Astrocyte (in vitro differentiated cells and primary cell): ENCODE measurements at regions not wholly inside any gene's neighbourhood (a gene's known extent, or its start where the extent isn't known, plus 50 kb on each side); places are given as distances from the start of the nearest gene placed in this dataset.

Source experiments
- DNase-seq: peaks from one replicate; pipeline ENCODE4 v3.0.0-alpha.2; 2010; ENCODE audit warnings: low read depth
- FAIRE-seq: peaks from 2 replicates; lab custom pipeline; 2011; peaks lifted over from hg19 to GRCh38; lab: Jason Lieb, UNC
- H2AFZ ChIP-seq: 2 replicates; pipeline ENCODE4 v1.6.0; 2012; ENCODE audit warnings: low read depth, low read length, inconsistent platforms
- H3K27ac ChIP-seq: 2 replicates; pipeline ENCODE4 v1.5.1; 2011; ENCODE audit warnings: low read depth, low read length, inconsistent platforms
- H3K27me3 ChIP-seq: 2 replicates; pipeline ENCODE4 v1.6.0; 2011; ENCODE audit warnings: low read length, inconsistent platforms; ENCODE audit not compliant: insufficient read depth
- H3K36me3 ChIP-seq: 2 replicates; pipeline ENCODE4 v1.5.1; 2011; ENCODE audit warnings: low read length, inconsistent platforms; ENCODE audit not compliant: insufficient read depth
- H3K4me1 ChIP-seq: 2 replicates; pipeline ENCODE4 v1.5.1; 2011; ENCODE audit warnings: low read length, inconsistent platforms; ENCODE audit not compliant: insufficient read depth
- H3K4me2 ChIP-seq: 2 replicates; pipeline ENCODE4 v1.6.0; 2012; ENCODE audit warnings: low read length, inconsistent platforms
- H3K4me3 ChIP-seq: 2 replicates; pipeline ENCODE4 v1.5.1; 2011; ENCODE audit warnings: low read depth, mild to moderate bottlenecking, low read length, inconsistent platforms; ENCODE audit not compliant: insufficient read depth
- H3K79me2 ChIP-seq: 2 replicates; pipeline ENCODE4 v1.6.0; 2012; ENCODE audit warnings: mild to moderate bottlenecking, low read length, inconsistent platforms; ENCODE audit not compliant: insufficient read depth
- H3K9ac ChIP-seq: 2 replicates; pipeline ENCODE4 v1.6.0; 2012; ENCODE audit warnings: mild to moderate bottlenecking, low read length, inconsistent platforms
- H3K9me3 ChIP-seq: 2 replicates; pipeline ENCODE4 v1.5.1; 2012; ENCODE audit warnings: low read depth, mild to moderate bottlenecking, low read length, inconsistent platforms; ENCODE audit not compliant: insufficient read depth
- H4K20me1 ChIP-seq: 2 replicates; pipeline ENCODE4 v1.6.0; 2012; ENCODE audit warnings: low read length, inconsistent platforms; ENCODE audit not compliant: insufficient read depth
- H3K27ac Mint-ChIP-seq: one replicate; pipeline ENCODE4 v1.8.0; 2021; ENCODE audit warnings: mild to moderate bottlenecking, mixed read lengths; ENCODE audit not compliant: unreplicated experiment
- H3K27me3 Mint-ChIP-seq: one replicate; pipeline ENCODE4 v1.8.0; 2021; ENCODE audit warnings: low read depth, mixed read lengths; ENCODE audit not compliant: unreplicated experiment
- H3K36me3 Mint-ChIP-seq: one replicate; pipeline ENCODE4 v1.8.0; 2021; ENCODE audit warnings: low read depth, mixed read lengths; ENCODE audit not compliant: unreplicated experiment
- H3K4me1 Mint-ChIP-seq: one replicate; pipeline ENCODE4 v1.8.0; 2021; ENCODE audit warnings: low read depth, mixed read lengths; ENCODE audit not compliant: unreplicated experiment
- H3K4me3 Mint-ChIP-seq: one replicate; pipeline ENCODE4 v1.8.0; 2021; ENCODE audit warnings: mild to moderate bottlenecking, moderate library complexity, mixed read lengths; ENCODE audit not compliant: unreplicated experiment
- H3K9me3 Mint-ChIP-seq: one replicate; pipeline ENCODE4 v1.8.0; 2021; ENCODE audit warnings: mild to moderate bottlenecking, mixed read lengths; ENCODE audit not compliant: unreplicated experiment
- EZH2 ChIP-seq: IDR thresholded peaks from 2 replicates; pipeline ENCODE4 v1.6.1; 2012; ENCODE audit warnings: mild to moderate bottlenecking, low read length, inconsistent platforms; ENCODE audit not compliant: insufficient read depth
- TF ChIP-seq, protein P1 (sequence below): IDR thresholded peaks from 2 replicates; pipeline ENCODE4 v1.5.1; 2011; ENCODE audit warnings: low read depth, mild to moderate bottlenecking, inconsistent platforms, low read length, moderate library complexity; ENCODE audit not compliant: insufficient read depth

DNA sequence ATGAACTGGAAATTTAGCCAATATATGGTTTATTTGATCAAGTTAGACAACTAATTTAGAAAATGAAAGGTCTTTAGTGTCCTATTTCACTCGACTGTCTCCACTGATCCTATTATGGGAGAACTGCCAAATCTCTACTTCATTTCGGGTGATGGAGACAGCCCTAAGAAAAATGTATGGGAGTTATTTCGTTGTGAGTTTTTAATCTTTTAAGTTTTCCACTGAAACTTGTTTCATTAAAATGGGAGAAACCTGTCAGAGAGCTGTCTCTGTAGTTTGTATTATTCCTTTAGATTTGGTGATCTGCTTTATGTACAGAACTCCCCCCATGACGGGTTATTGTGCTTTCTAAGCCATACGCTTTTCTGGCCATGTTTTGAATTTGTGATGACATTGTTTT, 899.7 kb downstream of the ADGRL2 start:
- no peaks in the 10 kb centered on the region for H3K9me3 Mint-ChIP-seq
- Histone ChIP-seq H3K27me3 (no peaks in the 10 kb centered on the region), H3K79me2 (no peaks in the 10 kb centered on the region), H3K4me3 (no peak overlapping the region), H4K20me1 (no peaks in the 10 kb centered on the region), H3K9me3 (no peaks in the 10 kb centered on the region), H2AFZ (no peak overlapping the region), H3K27ac (no peak overlapping the region), H3K4me1 (no peaks in the 10 kb centered on the region), H3K4me2 (no peak overlapping the region), H3K9ac (no peak overlapping the region), H3K36me3 (no peaks in the 10 kb centered on the region)
- FAIRE-seq, result no peak
- no peak overlapping the region for H3K4me3 Mint-ChIP-seq
- no peak for DNase-seq
- TF ChIP-seq, protein P1, sequence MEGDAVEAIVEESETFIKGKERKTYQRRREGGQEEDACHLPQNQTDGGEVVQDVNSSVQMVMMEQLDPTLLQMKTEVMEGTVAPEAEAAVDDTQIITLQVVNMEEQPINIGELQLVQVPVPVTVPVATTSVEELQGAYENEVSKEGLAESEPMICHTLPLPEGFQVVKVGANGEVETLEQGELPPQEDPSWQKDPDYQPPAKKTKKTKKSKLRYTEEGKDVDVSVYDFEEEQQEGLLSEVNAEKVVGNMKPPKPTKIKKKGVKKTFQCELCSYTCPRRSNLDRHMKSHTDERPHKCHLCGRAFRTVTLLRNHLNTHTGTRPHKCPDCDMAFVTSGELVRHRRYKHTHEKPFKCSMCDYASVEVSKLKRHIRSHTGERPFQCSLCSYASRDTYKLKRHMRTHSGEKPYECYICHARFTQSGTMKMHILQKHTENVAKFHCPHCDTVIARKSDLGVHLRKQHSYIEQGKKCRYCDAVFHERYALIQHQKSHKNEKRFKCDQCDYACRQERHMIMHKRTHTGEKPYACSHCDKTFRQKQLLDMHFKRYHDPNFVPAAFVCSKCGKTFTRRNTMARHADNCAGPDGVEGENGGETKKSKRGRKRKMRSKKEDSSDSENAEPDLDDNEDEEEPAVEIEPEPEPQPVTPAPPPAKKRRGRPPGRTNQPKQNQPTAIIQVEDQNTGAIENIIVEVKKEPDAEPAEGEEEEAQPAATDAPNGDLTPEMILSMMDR, result no peak
- TF ChIP-seq EZH2, result no peak
- no peaks in the 10 kb centered on the region for H3K27me3 Mint-ChIP-seq
- no peak overlapping the region for H3K27ac Mint-ChIP-seq
- no peaks in the 10 kb centered on the region for H3K36me3 Mint-ChIP-seq
- H3K4me1 Mint-ChIP-seq, result no peaks in the 10 kb centered on the region

DNA sequence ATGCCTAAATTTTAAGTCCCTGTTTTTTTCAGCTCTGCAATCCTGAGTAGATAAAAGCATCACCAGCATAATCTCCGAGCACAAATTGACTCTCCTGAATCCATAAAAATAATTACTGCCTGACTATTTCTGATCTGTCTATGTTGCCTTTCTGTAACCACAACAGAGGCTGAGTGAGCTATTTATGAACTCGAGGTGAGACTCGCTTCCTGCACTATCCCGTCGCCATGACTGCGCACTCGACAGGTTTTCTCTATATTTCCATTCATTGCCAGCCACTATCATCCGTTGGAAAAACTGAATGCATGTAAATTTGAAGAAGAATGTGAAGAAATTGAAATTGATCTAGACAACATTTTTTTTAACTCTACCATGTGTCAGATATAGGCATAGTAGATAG, 897.2 kb downstream of the ADGRL2 start:
- H3K4me3 Mint-ChIP-seq, result no peak overlapping the region
- Histone ChIP-seq H3K4me1 (no peaks in the 10 kb centered on the region), H3K4me3 (no peak overlapping the region), H3K36me3 (no peaks in the 10 kb centered on the region), H3K27me3 (no peaks in the 10 kb centered on the region), H3K27ac (no peak overlapping the region), H3K9me3 (no peaks in the 10 kb centered on the region), H3K79me2 (no peaks in the 10 kb centered on the region), H3K9ac (no peak overlapping the region), H2AFZ (no peak overlapping the region), H4K20me1 (no peaks in the 10 kb centered on the region), H3K4me2 (no peak overlapping the region)
- H3K27ac Mint-ChIP-seq, result no peak overlapping the region
- DNase-seq (no peak), FAIRE-seq (no peak)
- TF ChIP-seq, protein P1, result no peak
- no peak for TF ChIP-seq EZH2
- no peaks in the 10 kb centered on the region for H3K4me1 Mint-ChIP-seq
- H3K9me3 Mint-ChIP-seq, result no peaks in the 10 kb centered on the region
- H3K27me3 Mint-ChIP-seq, result no peaks in the 10 kb centered on the region
- no peaks in the 10 kb centered on the region for H3K36me3 Mint-ChIP-seq

DNA sequence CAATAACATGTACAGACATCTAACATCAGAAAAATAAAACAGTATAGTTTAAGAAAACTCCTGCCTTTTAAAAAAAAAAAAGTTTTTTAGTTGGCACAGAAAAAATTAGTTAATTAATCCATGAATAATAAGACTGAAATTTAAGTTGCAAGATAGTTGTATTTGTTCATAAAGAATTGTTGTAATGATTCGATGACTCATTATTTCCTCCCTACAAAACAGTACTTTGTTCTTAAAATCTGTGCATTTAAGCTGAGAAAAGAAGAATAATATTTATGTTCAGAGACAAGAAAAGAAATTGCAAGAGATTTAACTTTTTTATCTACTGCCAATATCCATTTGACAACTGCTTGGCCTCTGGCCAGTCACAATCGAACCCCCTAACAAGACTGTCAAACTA, 894.7 kb downstream of the ADGRL2 start:
- Histone ChIP-seq H3K79me2 (no peaks in the 10 kb centered on the region), H2AFZ (no peak overlapping the region), H3K27me3 (no peaks in the 10 kb centered on the region), H3K9me3 (no peaks in the 10 kb centered on the region), H3K9ac (no peak overlapping the region), H3K4me2 (no peak overlapping the region), H4K20me1 (no peaks in the 10 kb centered on the region), H3K27ac (no peak overlapping the region), H3K4me1 (no peaks in the 10 kb centered on the region), H3K4me3 (no peak overlapping the region), H3K36me3 (no peaks in the 10 kb centered on the region)
- DNase-seq (no peak), FAIRE-seq (no peak)
- H3K4me3 Mint-ChIP-seq, result no peak overlapping the region
- TF ChIP-seq, protein P1, result no peak
- TF ChIP-seq EZH2, result no peak
- no peaks in the 10 kb centered on the region for H3K36me3 Mint-ChIP-seq
- no peaks in the 10 kb centered on the region for H3K9me3 Mint-ChIP-seq
- no peaks in the 10 kb centered on the region for H3K27me3 Mint-ChIP-seq
- no peak overlapping the region for H3K27ac Mint-ChIP-seq
- H3K4me1 Mint-ChIP-seq, result no peaks in the 10 kb centered on the region
